Keratinocyte (primary cell): ENCODE measurements at regions not wholly inside any gene's neighbourhood (a gene's known extent, or its start where the extent isn't known, plus 50 kb on each side); places are given as distances from the start of the nearest gene placed in this dataset.

Source experiments
- EZH2 ChIP-seq: IDR thresholded peaks from one replicate; pipeline ENCODE4 v1.6.1; 2012; ENCODE audit warnings: inconsistent platforms, mild to moderate bottlenecking, low read length, moderate library complexity
- TF ChIP-seq, protein P1 (sequence below), 3 experiments: IDR thresholded peaks in 1 of 3; conservative IDR thresholded peaks in 1 of 3; optimal IDR thresholded peaks in 1 of 3; 2 replicates in 2 of 3; 3 replicates in 1 of 3; pipeline versions ENCODE3 to v1.5.1; 2011; ENCODE audit warnings: low read length in 3 of 3, mild to moderate bottlenecking in 3 of 3, moderate library complexity in 2 of 3, control low read depth in 1 of 3, inconsistent platforms in 1 of 3; ENCODE audit not compliant: insufficient read depth in 2 of 3; ENCODE audit errors: extremely low read depth in 1 of 3

DNA sequence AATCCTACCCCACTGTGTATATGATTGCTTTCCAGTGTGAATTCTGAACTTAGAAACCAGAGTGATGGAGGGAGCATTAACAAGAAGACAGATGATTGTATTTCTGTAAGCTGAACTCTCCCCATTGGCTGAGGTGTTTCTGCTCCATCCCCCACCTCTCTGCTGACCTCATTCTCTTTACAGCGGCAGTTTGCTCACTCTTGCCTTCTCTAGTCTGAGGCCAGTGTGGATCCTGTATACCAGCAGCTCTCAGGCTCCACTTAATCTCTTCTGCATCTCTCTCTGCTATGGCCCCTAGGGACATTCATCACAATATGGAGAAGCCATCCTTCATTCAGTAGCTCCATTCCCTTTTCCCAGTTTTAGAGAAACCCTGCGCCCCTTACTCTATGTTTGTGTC lies 358.8 kb downstream of the MAN2A1 start:
- TF ChIP-seq, protein P1, sequence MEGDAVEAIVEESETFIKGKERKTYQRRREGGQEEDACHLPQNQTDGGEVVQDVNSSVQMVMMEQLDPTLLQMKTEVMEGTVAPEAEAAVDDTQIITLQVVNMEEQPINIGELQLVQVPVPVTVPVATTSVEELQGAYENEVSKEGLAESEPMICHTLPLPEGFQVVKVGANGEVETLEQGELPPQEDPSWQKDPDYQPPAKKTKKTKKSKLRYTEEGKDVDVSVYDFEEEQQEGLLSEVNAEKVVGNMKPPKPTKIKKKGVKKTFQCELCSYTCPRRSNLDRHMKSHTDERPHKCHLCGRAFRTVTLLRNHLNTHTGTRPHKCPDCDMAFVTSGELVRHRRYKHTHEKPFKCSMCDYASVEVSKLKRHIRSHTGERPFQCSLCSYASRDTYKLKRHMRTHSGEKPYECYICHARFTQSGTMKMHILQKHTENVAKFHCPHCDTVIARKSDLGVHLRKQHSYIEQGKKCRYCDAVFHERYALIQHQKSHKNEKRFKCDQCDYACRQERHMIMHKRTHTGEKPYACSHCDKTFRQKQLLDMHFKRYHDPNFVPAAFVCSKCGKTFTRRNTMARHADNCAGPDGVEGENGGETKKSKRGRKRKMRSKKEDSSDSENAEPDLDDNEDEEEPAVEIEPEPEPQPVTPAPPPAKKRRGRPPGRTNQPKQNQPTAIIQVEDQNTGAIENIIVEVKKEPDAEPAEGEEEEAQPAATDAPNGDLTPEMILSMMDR (optimal IDR thresholded peaks at IDR 0.05 in 1 of 3, IDR thresholded peaks at IDR 0.05 in 1 of 3, conservative IDR thresholded peaks at IDR 0.05 in 1 of 3; ENCODE audit: extremely low read depth in 1 of 3, insufficient read depth in 2 of 3, low read length in 3 of 3), result no peak
- no peak for TF ChIP-seq EZH2
